ENCODE measurements at regions not wholly inside any gene's neighbourhood (a gene's known extent, or its start where the extent isn't known, plus 50 kb on each side); places are given as distances from the start of the nearest gene placed in this dataset.

GRCh38 chr3:44114142-44114541 is 127.5 kb upstream of the TOPAZ1 start:
- TF ChIP-seq, protein P1, sequence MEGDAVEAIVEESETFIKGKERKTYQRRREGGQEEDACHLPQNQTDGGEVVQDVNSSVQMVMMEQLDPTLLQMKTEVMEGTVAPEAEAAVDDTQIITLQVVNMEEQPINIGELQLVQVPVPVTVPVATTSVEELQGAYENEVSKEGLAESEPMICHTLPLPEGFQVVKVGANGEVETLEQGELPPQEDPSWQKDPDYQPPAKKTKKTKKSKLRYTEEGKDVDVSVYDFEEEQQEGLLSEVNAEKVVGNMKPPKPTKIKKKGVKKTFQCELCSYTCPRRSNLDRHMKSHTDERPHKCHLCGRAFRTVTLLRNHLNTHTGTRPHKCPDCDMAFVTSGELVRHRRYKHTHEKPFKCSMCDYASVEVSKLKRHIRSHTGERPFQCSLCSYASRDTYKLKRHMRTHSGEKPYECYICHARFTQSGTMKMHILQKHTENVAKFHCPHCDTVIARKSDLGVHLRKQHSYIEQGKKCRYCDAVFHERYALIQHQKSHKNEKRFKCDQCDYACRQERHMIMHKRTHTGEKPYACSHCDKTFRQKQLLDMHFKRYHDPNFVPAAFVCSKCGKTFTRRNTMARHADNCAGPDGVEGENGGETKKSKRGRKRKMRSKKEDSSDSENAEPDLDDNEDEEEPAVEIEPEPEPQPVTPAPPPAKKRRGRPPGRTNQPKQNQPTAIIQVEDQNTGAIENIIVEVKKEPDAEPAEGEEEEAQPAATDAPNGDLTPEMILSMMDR (IDR thresholded peaks at IDR 0.05): peak in 3 of 6 experiments; percentile 8 to 29 (median 8)
- TF ChIP-seq POLR2A (IDR thresholded peaks at IDR 0.05): no peak
